WTC11 (cell line): ENCODE measurements at regions not wholly inside any gene's neighbourhood (a gene's known extent, or its start where the extent isn't known, plus 50 kb on each side); places are given as distances from the start of the nearest gene placed in this dataset.

ENCODE experiments used
- ATAC-seq: fragments of 200-7000 bp; cut with Tn5 transposase; 2 replicates; pipeline ENCODE4 v1.10.0; 2021; ENCODE audit warnings: mild to moderate bottlenecking, moderate library complexity
- CTCF ChIA-PET: fragments of 300-600 bp; sonication (Branson Sonifier 250); formaldehyde crosslinking; loops from one replicate; lab custom pipeline; 2021; ENCODE audit warnings: antibody characterized with exemption; lab: Charles Lee
- POLR2A ChIA-PET: fragments of 350-600 bp; sonication (Branson Sonifier 250); formaldehyde crosslinking; loops from one replicate; lab custom pipeline; 2021; ENCODE audit warnings: antibody characterized with exemption; lab: Charles Lee
- DNase-seq: peaks from one replicate; pipeline ENCODE4 v3.0.0; 2021; ENCODE audit warnings: low spot score
- H3K27ac Mint-ChIP-seq: 2 replicates; pipeline ENCODE4 v1.8.0; 2021; ENCODE audit warnings: mixed read lengths
- H3K27me3 Mint-ChIP-seq: 2 replicates; pipeline ENCODE4 v1.8.0; 2021; ENCODE audit warnings: low read depth, mild to moderate bottlenecking, moderate library complexity, mixed read lengths
- H3K36me3 Mint-ChIP-seq: 2 replicates; pipeline ENCODE4 v1.8.0; 2021; ENCODE audit warnings: mixed read lengths
- H3K4me1 Mint-ChIP-seq: 2 replicates; pipeline ENCODE4 v1.8.0; 2022; ENCODE audit warnings: mixed read lengths
- H3K4me3 Mint-ChIP-seq: 2 replicates; pipeline ENCODE4 v1.8.0; 2021; ENCODE audit warnings: mild to moderate bottlenecking, moderate library complexity, mixed read lengths
- H3K9me3 Mint-ChIP-seq: 2 replicates; pipeline ENCODE4 v1.8.0; 2021; ENCODE audit warnings: mixed read lengths
- AR ChIP-seq: fragments of 250-450 bp; sonication (Bioruptor Pico); IDR thresholded peaks from 2 replicates; pipeline ENCODE4 v1.9.0; 2021; ENCODE audit warnings: mild to moderate bottlenecking
- ARID4B ChIP-seq: sonication (generic); formaldehyde crosslinking; IDR thresholded peaks from 2 replicates; pipeline ENCODE4 v1.8.0; 2023; ENCODE audit warnings: missing genetic modification reagents, mild to moderate bottlenecking, borderline replicate concordance
- ATF3 ChIP-seq: sonication (generic); formaldehyde crosslinking; conservative IDR thresholded peaks from 2 replicates; pipeline ENCODE4 v1.8.1; 2022; ENCODE audit warnings: mild to moderate bottlenecking, missing genetic modification reagents
- ATF6 ChIP-seq: sonication (generic); formaldehyde crosslinking; IDR thresholded peaks from 2 replicates; pipeline ENCODE4 v1.8.1; 2023; ENCODE audit warnings: mild to moderate bottlenecking, missing genetic modification reagents
- E2F5 ChIP-seq: sonication (generic); formaldehyde crosslinking; IDR thresholded peaks from 2 replicates; pipeline ENCODE4 v1.8.1; 2022; ENCODE audit warnings: mild to moderate bottlenecking, moderate library complexity, missing genetic modification reagents
- EMX1 ChIP-seq: fragments of 250-450 bp; sonication (Bioruptor Pico); IDR thresholded peaks from 2 replicates; pipeline ENCODE4 v1.8.0; 2021; ENCODE audit warnings: mild to moderate bottlenecking
- GTF2I ChIP-seq: fragments of 250-450 bp; sonication (Bioruptor Pico); conservative IDR thresholded peaks from 2 replicates; pipeline ENCODE4 v1.4.0; 2021; ENCODE audit warnings: mild to moderate bottlenecking
- IRF1 ChIP-seq: sonication (generic); formaldehyde crosslinking; IDR thresholded peaks from 2 replicates; pipeline ENCODE4 v1.8.0; 2023; ENCODE audit warnings: missing genetic modification reagents
- JAZF1 ChIP-seq: fragments of 250-450 bp; sonication (Bioruptor Pico); IDR thresholded peaks from 2 replicates; pipeline ENCODE4 v1.9.0; 2021; ENCODE audit warnings: moderate library complexity, mild to moderate bottlenecking, inconsistent platforms
- MYBL2 ChIP-seq: sonication (generic); formaldehyde crosslinking; IDR thresholded peaks from 2 replicates; pipeline ENCODE4 v1.8.1; 2023; ENCODE audit warnings: mild to moderate bottlenecking, moderate library complexity, missing genetic modification reagents
- NFE2L1 ChIP-seq: sonication (generic); formaldehyde crosslinking; IDR thresholded peaks from 2 replicates; pipeline ENCODE4 v1.8.1; 2023; ENCODE audit warnings: missing genetic modification reagents
- NR2C2 ChIP-seq: sonication (generic); formaldehyde crosslinking; IDR thresholded peaks from 2 replicates; pipeline ENCODE4 v1.8.0; 2022; ENCODE audit warnings: mild to moderate bottlenecking, missing genetic modification reagents
- RELA ChIP-seq: sonication (generic); formaldehyde crosslinking; IDR thresholded peaks from 2 replicates; pipeline ENCODE4 v1.8.1; 2022; ENCODE audit warnings: missing genetic modification reagents, mild to moderate bottlenecking, borderline replicate concordance
- RORB ChIP-seq: fragments of 250-450 bp; sonication (Bioruptor Pico); IDR thresholded peaks from 2 replicates; pipeline ENCODE4 v1.9.0; 2021; ENCODE audit warnings: mild to moderate bottlenecking
- SMAD4 ChIP-seq: sonication (generic); formaldehyde crosslinking; IDR thresholded peaks from 2 replicates; pipeline ENCODE4 v1.8.0; 2022; ENCODE audit warnings: mild to moderate bottlenecking, missing genetic modification reagents
- USF1 ChIP-seq: sonication (generic); formaldehyde crosslinking; IDR thresholded peaks from 2 replicates; pipeline ENCODE4 v1.8.0; 2022; ENCODE audit warnings: mild to moderate bottlenecking, missing genetic modification reagents
- ZNF121 ChIP-seq: sonication (generic); formaldehyde crosslinking; IDR thresholded peaks from 2 replicates; pipeline ENCODE4 v1.8.0; 2023; ENCODE audit warnings: missing genetic modification reagents
- ZNF219 ChIP-seq: sonication (generic); formaldehyde crosslinking; IDR thresholded peaks from 2 replicates; pipeline ENCODE4 v1.8.0; 2023; ENCODE audit warnings: missing genetic modification reagents, mild to moderate bottlenecking, borderline replicate concordance
- ZNF232 ChIP-seq: sonication (generic); formaldehyde crosslinking; IDR thresholded peaks from 2 replicates; pipeline ENCODE4 v1.8.0; 2022; ENCODE audit warnings: mild to moderate bottlenecking, missing genetic modification reagents
- ZNF263 ChIP-seq: sonication (generic); formaldehyde crosslinking; IDR thresholded peaks from 2 replicates; pipeline ENCODE4 v1.8.1; 2022; ENCODE audit warnings: low read depth, mild to moderate bottlenecking, moderate library complexity, missing genetic modification reagents
- ZNF317 ChIP-seq: sonication (generic); formaldehyde crosslinking; IDR thresholded peaks from 2 replicates; pipeline ENCODE4 v1.8.1; 2023; ENCODE audit warnings: low read depth, mild to moderate bottlenecking, moderate library complexity, missing genetic modification reagents, borderline replicate concordance
- ZNF416 ChIP-seq: fragments of 250-450 bp; sonication (Bioruptor Pico); IDR thresholded peaks from 2 replicates; pipeline ENCODE4 v1.9.0; 2021; ENCODE audit warnings: mild to moderate bottlenecking, inconsistent platforms
- ZNF425 ChIP-seq: fragments of 250-450 bp; sonication (Bioruptor Pico); conservative IDR thresholded peaks from 2 replicates; pipeline ENCODE4 v1.9.0; 2021; ENCODE audit warnings: mild to moderate bottlenecking

GRCh38 chr11:100578831-100579311 is 108.2 kb upstream of the ARHGAP42 start:
- Mint-ChIP-seq H3K9me3 (no peaks in the 10 kb centered on the region), H3K4me1 (peaks cover 8% of the 10 kb centered on the region)
- no peak for DNase-seq
- CTCF ChIA-PET: interaction anchor here (1.1 kb wide), 2 partner anchors 102 to 109 kb away, joined by 3 read pairs; partner anchors contain the start of gene ARHGAP42
- TF ChIP-seq GTF2I (CRISPR knock-in tag) (no peak), RORB (CRISPR knock-in tag) (no peak), RELA (no peak), ZNF263 (CRISPR knock-in tag) (no peak), AR (CRISPR knock-in tag) (no peak), ZNF416 (CRISPR knock-in tag) (no peak), ATF3 (CRISPR knock-in tag) (no peak), NFE2L1 (CRISPR knock-in tag) (no peak), NR2C2 (CRISPR knock-in tag) (no peak), USF1 (CRISPR knock-in tag) (no peak), EMX1 (CRISPR knock-in tag) (no peak), ZNF121 (CRISPR knock-in tag) (no peak), ZNF317 (CRISPR knock-in tag) (no peak), IRF1 (CRISPR knock-in tag) (no peak), E2F5 (CRISPR knock-in tag) (no peak), ARID4B (CRISPR knock-in tag) (no peak)
- TF ChIP-seq, all 79 proteins: peak for 0
- Mint-ChIP-seq H3K27ac (no peak overlapping the region), H3K36me3 (no peaks in the 10 kb centered on the region), H3K27me3 (no peaks in the 10 kb centered on the region), H3K4me3 (no peak overlapping the region)
- POLR2A ChIA-PET: no interaction called here
- ATAC-seq: peak; percentile 88

GRCh38 chr11:100581318-100581717 is 105.8 kb upstream of the ARHGAP42 start:
- Mint-ChIP-seq H3K27ac (no peak overlapping the region), H3K9me3 (no peaks in the 10 kb centered on the region), H3K4me1 (peaks cover 12% of the 10 kb centered on the region), H3K4me3 (no peak overlapping the region), H3K36me3 (no peaks in the 10 kb centered on the region), H3K27me3 (no peaks in the 10 kb centered on the region)
- ChIA-PET POLR2A (no interaction called here), CTCF (no interaction called here)
- DNase-seq: no peak
- ATAC-seq: no peak
- TF ChIP-seq ZNF425: no peak
- TF ChIP-seq JAZF1 (CRISPR knock-in tag): no peak
- no peak for TF ChIP-seq ATF6
- no peak for TF ChIP-seq SMAD4 (CRISPR knock-in tag)
- TF ChIP-seq MYBL2 (CRISPR knock-in tag): no peak
- no peak for TF ChIP-seq ZNF219 (CRISPR knock-in tag)
- TF ChIP-seq ZNF232 (CRISPR knock-in tag): no peak
